Ishikawa (cell line): ENCODE measurements at regions not wholly inside any gene's neighbourhood (a gene's known extent, or its start where the extent isn't known, plus 50 kb on each side); places are given as distances from the start of the nearest gene placed in this dataset.

Source experiments
- CEBPB ChIP-seq: IDR thresholded peaks from 2 replicates; pipeline ENCODE4 v1.6.1; 2012
- CREB1 ChIP-seq: IDR thresholded peaks from 2 replicates; pipeline ENCODE4 v1.6.1; 2012; ENCODE audit warnings: low read depth
- EGR1 ChIP-seq: IDR thresholded peaks from 2 replicates; pipeline ENCODE4 v1.6.1; 2012
- EP300 ChIP-seq: IDR thresholded peaks from 2 replicates; pipeline ENCODE4 v1.6.1; 2012; ENCODE audit warnings: borderline replicate concordance
- FOXM1 ChIP-seq: IDR thresholded peaks from 2 replicates; pipeline ENCODE4 v1.6.1; 2012; ENCODE audit warnings: low read depth, borderline replicate concordance
- MAX ChIP-seq: IDR thresholded peaks from 2 replicates; pipeline ENCODE4 v1.6.1; 2012
- NFIC ChIP-seq: IDR thresholded peaks from 2 replicates; pipeline ENCODE4 v1.6.1; 2012
- RAD21 ChIP-seq: IDR thresholded peaks from 2 replicates; pipeline ENCODE4 v1.6.1; 2012; ENCODE audit warnings: low read depth
- REST ChIP-seq: IDR thresholded peaks from 2 replicates; pipeline ENCODE4 v1.6.1; 2012; ENCODE audit warnings: low read depth, mild to moderate bottlenecking
- TAF1 ChIP-seq: IDR thresholded peaks from 2 replicates; pipeline ENCODE4 v1.6.1; 2012; ENCODE audit warnings: low read depth, mild to moderate bottlenecking
- TCF12 ChIP-seq: IDR thresholded peaks from 2 replicates; pipeline ENCODE4 v1.6.1; 2012; ENCODE audit warnings: low read depth
- TEAD4 ChIP-seq: IDR thresholded peaks from 2 replicates; pipeline ENCODE4 v1.6.1; 2012
- USF1 ChIP-seq: IDR thresholded peaks from 2 replicates; pipeline ENCODE4 v1.6.1; 2012
- YY1 ChIP-seq: IDR thresholded peaks from 2 replicates; pipeline ENCODE4 v1.6.1; 2012; ENCODE audit warnings: low read depth
- ZBTB7A ChIP-seq: IDR thresholded peaks from 2 replicates; pipeline ENCODE4 v1.6.1; 2012; ENCODE audit warnings: low read depth

- no peak for TF ChIP-seq CREB1
- TF ChIP-seq EP300, result no peak
- no peak for TF ChIP-seq TAF1
- TF ChIP-seq REST, result no peak
These were observed 426.7 kb upstream of the ARX start for GRCh38 chrX:25442499-25442898.

- TF ChIP-seq CEBPB, result no peak
- no peak for TF ChIP-seq MAX
- TF ChIP-seq REST, result no peak
- no peak for TF ChIP-seq YY1
- TF ChIP-seq EP300, result no peak
- TF ChIP-seq TAF1, result no peak
- no peak for TF ChIP-seq EGR1
These were observed 417.5 kb upstream of the ARX start for GRCh38 chrX:25433307-25433706.

- no peak for TF ChIP-seq REST
- TF ChIP-seq TEAD4, result no peak
- TF ChIP-seq CREB1, result no peak
- TF ChIP-seq MAX, result no peak
- TF ChIP-seq ZBTB7A, result no peak
- TF ChIP-seq EGR1, result no peak
- TF ChIP-seq FOXM1, result no peak
- no peak for TF ChIP-seq TCF12
- TF ChIP-seq CEBPB, result no peak
- no peak for TF ChIP-seq EP300
- TF ChIP-seq NFIC, result no peak
- TF ChIP-seq RAD21, result no peak
- no peak for TF ChIP-seq USF1
- no peak for TF ChIP-seq YY1
- TF ChIP-seq TAF1, result no peak
These were observed 416.6 kb upstream of the ARX start for GRCh38 chrX:25432396-25432795.

- TF ChIP-seq EP300 (no peak), USF1 (no peak), TAF1 (no peak), ZBTB7A (no peak), FOXM1 (no peak), CREB1 (no peak), TCF12 (no peak), EGR1 (no peak), TEAD4 (no peak), CEBPB (no peak), MAX (no peak), RAD21 (no peak), YY1 (no peak), NFIC (no peak), REST (no peak)
These were observed 412.2 kb upstream of the ARX start for GRCh38 chrX:25427873-25428555.
